ENCODE measurements at regions not wholly inside any gene's neighbourhood (a gene's known extent, or its start where the extent isn't known, plus 50 kb on each side); places are given as distances from the start of the nearest gene placed in this dataset.
"Not testable (repeated sequence)": the region's sequence is repeated elsewhere in the genome, so short reads cannot be mapped to it uniquely, and the experiment has no call there.

DNA sequence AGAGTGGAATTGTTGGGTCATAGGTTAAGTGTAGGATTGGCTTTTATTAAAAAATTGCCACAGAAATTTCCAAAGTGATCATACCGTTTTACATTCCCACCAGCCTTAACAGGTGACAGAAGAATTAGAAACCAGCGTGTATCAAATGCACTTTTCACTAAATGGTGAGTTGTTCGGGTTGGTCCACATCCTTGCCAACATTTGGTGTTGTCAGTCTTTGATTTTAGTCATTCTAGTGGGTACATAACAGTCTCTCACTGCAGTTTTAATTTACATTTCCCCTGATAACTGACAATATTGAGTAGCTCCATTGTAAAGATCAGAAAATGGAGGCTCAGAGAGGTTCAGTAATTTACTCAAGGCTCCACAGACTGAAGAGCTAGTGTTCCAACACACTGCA is 237.8 kb upstream of the LHX5 start:
- Mint-ChIP-seq H3K27ac (no peak overlapping the region), H3K36me3 (ENCODE audit: low read depth) (no peaks in the 10 kb centered on the region), H3K9me3 (peaks cover 9% of the 10 kb centered on the region), H3K4me3 (no peak overlapping the region), H3K27me3 (peaks cover 17% of the 10 kb centered on the region), H3K4me1 (no peaks in the 10 kb centered on the region)
- intact Hi-C loops (cut with micrococcal nuclease): no loop called here
- DNase-seq: no peak
- ATAC-seq (ENCODE audit: low read depth): no peak
- no peak for TF ChIP-seq CTCF (IDR thresholded peaks at IDR 0.05)
- ChIA-PET POLR2A (no interaction called here), CTCF (no interaction called here)

GRCh38 chr12:113702836-113703235 is 231.2 kb upstream of the LHX5 start:
- no peak for ATAC-seq (ENCODE audit: low read depth)

DNA sequence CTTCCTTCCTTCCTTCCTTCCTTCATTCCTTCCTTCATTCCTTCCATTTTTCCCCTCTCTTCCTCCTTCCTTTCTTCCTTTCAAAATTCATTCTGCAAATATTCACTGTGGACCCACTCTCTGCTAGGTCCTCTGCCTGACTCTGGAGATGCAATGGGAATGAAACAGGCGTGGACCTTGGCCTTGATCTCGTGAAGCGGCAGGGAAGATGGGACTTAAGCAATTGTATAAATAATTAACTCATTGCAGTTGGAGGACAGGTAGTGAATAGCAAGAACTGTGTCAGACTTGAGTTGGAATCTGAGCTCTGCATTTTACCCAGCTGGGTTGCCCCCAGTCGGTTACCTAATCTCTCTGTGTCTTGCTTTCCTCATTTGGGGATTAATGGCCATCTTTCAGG is 230.6 kb upstream of the LHX5 start:
- Mint-ChIP-seq H3K4me3 (no peak overlapping the region), H3K4me1 (no peaks in the 10 kb centered on the region), H3K36me3 (ENCODE audit: low read depth) (no peaks in the 10 kb centered on the region), H3K9me3 (peaks cover 3% of the 10 kb centered on the region), H3K27me3 (peaks cover 6% of the 10 kb centered on the region), H3K27ac (no peak overlapping the region)
- ChIA-PET CTCF (no interaction called here), POLR2A (no interaction called here)
- no peak for TF ChIP-seq CTCF (IDR thresholded peaks at IDR 0.05)
- intact Hi-C loops (cut with micrococcal nuclease): no loop called here
- ATAC-seq (ENCODE audit: low read depth) (no peak), DNase-seq (no peak)

More at GRCh38 chr12:113702836-113703235, 231.2 kb upstream of the LHX5 start:
- Mint-ChIP-seq H3K4me3 (no peak overlapping the region), H3K27ac (no peak overlapping the region), H3K4me1 (no peaks in the 10 kb centered on the region), H3K27me3 (peaks cover 6% of the 10 kb centered on the region), H3K9me3 (peaks cover 3% of the 10 kb centered on the region), H3K36me3 (ENCODE audit: low read depth) (no peaks in the 10 kb centered on the region)
- intact Hi-C loops (cut with micrococcal nuclease): no loop called here
- ChIA-PET CTCF (no interaction called here), POLR2A (no interaction called here)
- no peak for DNase-seq
- no peak for TF ChIP-seq CTCF (IDR thresholded peaks at IDR 0.05)

DNA sequence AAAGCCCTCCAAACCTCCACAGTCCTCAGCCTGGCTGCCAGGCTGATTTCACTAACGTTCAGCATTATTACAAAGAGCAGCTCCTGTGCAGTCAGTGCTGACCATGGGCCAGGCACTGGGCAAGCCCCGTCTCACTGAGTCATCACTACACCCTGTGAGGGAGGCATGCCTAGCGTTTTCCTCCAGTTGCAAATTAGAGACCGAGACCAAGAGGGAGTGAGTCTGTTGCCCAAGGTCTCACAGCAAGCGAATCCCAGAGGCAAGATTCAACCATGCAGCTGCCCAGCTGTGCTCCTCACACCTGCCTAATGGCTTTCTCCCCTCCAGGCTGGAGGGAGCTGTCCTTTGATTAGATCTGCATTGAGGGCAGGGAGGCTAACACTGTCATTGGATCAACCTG is 229.3 kb upstream of the LHX5 start:
- no peak for DNase-seq
- Mint-ChIP-seq H3K27ac (no peak overlapping the region), H3K27me3 (peaks cover 6% of the 10 kb centered on the region), H3K36me3 (ENCODE audit: low read depth) (no peaks in the 10 kb centered on the region), H3K4me1 (no peaks in the 10 kb centered on the region), H3K9me3 (peaks cover 3% of the 10 kb centered on the region), H3K4me3 (no peak overlapping the region)
- ChIA-PET CTCF (no interaction called here), POLR2A (no interaction called here)
- no peak for TF ChIP-seq CTCF (IDR thresholded peaks at IDR 0.05)
- ATAC-seq (ENCODE audit: low read depth): no peak
- intact Hi-C loops (cut with micrococcal nuclease): no loop called here

DNA sequence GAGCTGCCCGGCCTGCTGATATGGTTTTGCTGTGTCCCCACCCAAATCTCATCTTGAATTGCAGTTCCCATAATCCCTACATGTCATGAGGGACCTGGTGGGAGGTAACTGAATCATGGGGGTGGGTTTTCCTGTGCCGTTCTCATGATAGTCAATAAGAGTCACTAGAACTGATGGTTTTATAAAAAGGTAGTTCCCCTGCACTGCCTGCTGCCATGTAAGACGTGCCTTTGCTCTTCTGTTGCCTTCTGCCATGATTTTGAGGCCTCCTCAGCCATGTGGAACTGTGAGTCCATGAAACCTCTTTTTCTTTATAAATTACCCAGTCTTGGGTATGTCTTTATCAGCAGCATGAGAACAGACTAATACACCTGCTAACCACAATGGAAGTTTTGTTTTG is 228.3 kb upstream of the LHX5 start:
- DNase-seq; ATAC-seq (ENCODE audit: low read depth); POLR2A ChIA-PET; H3K4me3 Mint-ChIP-seq; H3K9me3 Mint-ChIP-seq; H3K4me1 Mint-ChIP-seq; intact Hi-C loops (cut with micrococcal nuclease); H3K36me3 Mint-ChIP-seq (ENCODE audit: low read depth); H3K27ac Mint-ChIP-seq; H3K27me3 Mint-ChIP-seq; CTCF ChIA-PET: not testable (repeated sequence)

GRCh38 chr12:113698510-113698858 is 226.8 kb upstream of the LHX5 start:
- Mint-ChIP-seq H3K9me3 (peaks cover 3% of the 10 kb centered on the region), H3K27me3 (peaks cover 8% of the 10 kb centered on the region), H3K36me3 (ENCODE audit: low read depth) (no peaks in the 10 kb centered on the region), H3K4me3 (no peak overlapping the region), H3K4me1 (no peaks in the 10 kb centered on the region), H3K27ac (no peak overlapping the region)
- TF ChIP-seq CTCF (IDR thresholded peaks at IDR 0.05): no peak
- ChIA-PET CTCF (no interaction called here), POLR2A (no interaction called here)
- ATAC-seq (ENCODE audit: low read depth) (no peak), DNase-seq (no peak)
- intact Hi-C loops (cut with micrococcal nuclease): no loop called here

All from activated B cell treated with CpG ODN at 0.5 μM for 24 hours (primary cell).